Stimulated activated CD4-positive, alpha-beta T cell treated with anti-CD3 and anti-CD28 coated beads, Interleukin-4, amount 100 ng/mL, for 48 hours (primary cell): ENCODE measurements at regions not wholly inside any gene's neighbourhood (a gene's known extent, or its start where the extent isn't known, plus 50 kb on each side); places are given as distances from the start of the nearest gene placed in this dataset.

Experiments
- DNase-seq, 2 donors: peaks; one replicate each; pipeline ENCODE4 v3.0.0-alpha.2; 2020; ENCODE audit warnings: low read depth in 2 of 2

- DNase-seq: no peak
Observed at GRCh38 chr14:34129927-34130552, 179.2 kb upstream of the EGLN3 start.

- no peak for DNase-seq
Observed at GRCh38 chr14:34128665-34129064, 177.8 kb upstream of the EGLN3 start.

- DNase-seq: no peak
Observed at GRCh38 chr14:34126586-34126985, 175.7 kb upstream of the EGLN3 start.

- DNase-seq: no peak
Observed at GRCh38 chr14:34124585-34124984, 173.7 kb upstream of the EGLN3 start.

DNA sequence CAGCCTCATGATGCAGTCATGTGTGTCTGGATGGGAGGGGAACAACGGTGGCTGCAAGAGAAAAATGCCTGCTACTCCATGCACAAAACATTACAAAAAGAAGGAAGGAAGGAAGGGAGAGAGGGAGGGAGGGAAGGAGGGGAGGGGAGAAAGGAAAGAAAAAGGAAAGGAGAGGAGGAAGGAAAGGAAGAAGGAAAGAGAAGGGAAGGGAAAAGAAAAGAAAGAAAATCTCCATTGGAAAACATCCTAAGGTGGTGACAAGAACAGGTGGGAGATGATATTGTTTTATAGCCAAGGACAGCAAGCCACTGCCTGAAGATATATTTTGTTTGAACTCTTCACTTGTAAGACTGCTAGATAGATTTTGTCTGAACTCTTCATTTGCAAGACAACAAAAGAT is 171.8 kb upstream of the EGLN3 start:
- no peak for DNase-seq

- DNase-seq: no peak
Observed at GRCh38 chr14:34122081-34122480, 171.2 kb upstream of the EGLN3 start.

- no peak for DNase-seq
Observed at GRCh38 chr14:34120185-34120977, 169.5 kb upstream of the EGLN3 start.

- DNase-seq: no peak
Observed at GRCh38 chr14:34119107-34119858, 168.4 kb upstream of the EGLN3 start.

DNA sequence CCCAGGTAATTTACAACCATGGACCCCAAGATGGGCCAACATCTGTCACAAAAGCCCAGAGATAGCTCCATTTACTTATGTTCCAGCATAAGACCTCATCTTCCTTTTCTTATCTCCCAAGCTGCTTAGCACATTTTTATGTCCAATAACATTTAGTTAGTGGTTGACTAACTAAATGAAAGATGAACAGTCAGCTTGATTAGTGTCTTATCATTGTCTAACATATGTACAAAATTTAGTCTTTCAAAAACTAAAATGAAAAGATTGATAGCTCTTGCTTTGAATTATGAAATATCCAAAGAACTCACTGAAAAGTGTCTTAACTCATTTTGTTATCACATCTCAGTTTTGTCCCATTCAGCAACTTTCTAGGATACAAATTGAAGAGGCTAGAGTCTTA is 163.1 kb upstream of the EGLN3 start:
- DNase-seq: no peak

- DNase-seq: no peak
Observed at GRCh38 chr14:34113005-34113511, 162.2 kb upstream of the EGLN3 start.

GRCh38 chr14:34111953-34112352 is 161.1 kb upstream of the EGLN3 start:
- DNase-seq: no peak

GRCh38 chr14:34111505-34111904 is 160.6 kb upstream of the EGLN3 start:
- no peak for DNase-seq

DNA sequence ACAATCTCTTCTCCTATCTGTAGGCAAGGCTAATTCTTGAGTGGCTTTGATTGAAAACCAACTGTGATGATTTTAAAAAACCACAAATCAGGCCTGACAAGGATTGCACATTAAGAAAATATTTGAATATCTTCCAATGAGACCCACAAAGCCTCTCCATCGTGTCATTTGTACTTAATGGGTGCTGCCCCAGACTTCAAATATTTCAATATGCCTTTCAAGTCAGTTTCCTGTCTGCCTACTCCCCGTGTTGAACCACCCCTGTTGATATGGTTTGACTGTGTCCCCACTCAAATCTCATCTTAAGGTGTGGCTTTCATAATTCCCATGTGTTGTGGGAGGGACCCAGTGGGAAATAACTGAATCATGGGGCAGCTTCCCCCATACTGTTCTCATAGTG is 159.7 kb upstream of the EGLN3 start:
- no peak for DNase-seq

- no peak for DNase-seq
Observed at GRCh38 chr14:34107441-34107840, 156.6 kb upstream of the EGLN3 start.

DNA sequence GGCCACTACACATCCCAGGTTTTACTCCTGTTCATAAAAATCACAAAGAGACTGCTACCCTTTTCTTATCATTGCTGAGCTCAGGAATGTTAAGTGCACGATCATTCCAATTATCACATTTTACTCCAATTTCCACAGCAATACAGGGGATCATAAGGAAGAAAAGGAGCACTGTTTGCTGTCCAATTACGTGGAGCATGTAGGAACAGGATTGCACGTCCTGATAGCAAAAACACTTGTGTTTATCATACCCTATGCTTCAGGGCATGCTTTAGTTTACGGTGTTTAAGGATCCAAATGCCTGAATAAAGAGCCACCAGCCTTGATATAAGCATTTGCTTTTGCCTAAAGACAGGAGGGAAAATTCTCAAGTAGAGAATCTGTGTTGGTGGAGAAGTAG is 155.4 kb upstream of the EGLN3 start:
- no peak for DNase-seq

GRCh38 chr14:34104489-34105397 is 153.9 kb upstream of the EGLN3 start:
- no peak for DNase-seq

DNA sequence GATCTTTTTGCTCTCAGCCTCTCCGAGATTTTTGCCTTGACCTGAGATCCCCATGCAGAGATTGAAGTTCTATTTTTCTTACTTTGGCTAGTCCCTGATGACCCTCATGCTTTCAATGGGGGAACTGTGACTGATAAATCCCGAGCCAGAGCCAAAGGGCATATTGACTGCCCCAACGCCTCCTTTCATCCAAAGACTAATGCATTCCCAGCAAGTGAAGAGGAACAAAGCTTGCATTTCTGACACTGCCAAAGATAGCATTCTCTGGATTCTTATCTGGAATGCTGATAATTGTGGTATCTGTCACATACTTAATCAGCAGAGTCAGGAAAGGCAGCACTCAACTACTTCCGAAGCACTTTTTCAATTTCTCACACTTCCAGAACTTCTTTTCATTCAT is 152.3 kb upstream of the EGLN3 start:
- DNase-seq: no peak

GRCh38 chr14:34099635-34100034 is 148.8 kb upstream of the EGLN3 start:
- no peak for DNase-seq

- DNase-seq: no peak
Observed at GRCh38 chr14:34098985-34099349, 148.1 kb upstream of the EGLN3 start.

- DNase-seq: no peak
Observed at GRCh38 chr14:34098045-34098984, 147.4 kb upstream of the EGLN3 start.

DNA sequence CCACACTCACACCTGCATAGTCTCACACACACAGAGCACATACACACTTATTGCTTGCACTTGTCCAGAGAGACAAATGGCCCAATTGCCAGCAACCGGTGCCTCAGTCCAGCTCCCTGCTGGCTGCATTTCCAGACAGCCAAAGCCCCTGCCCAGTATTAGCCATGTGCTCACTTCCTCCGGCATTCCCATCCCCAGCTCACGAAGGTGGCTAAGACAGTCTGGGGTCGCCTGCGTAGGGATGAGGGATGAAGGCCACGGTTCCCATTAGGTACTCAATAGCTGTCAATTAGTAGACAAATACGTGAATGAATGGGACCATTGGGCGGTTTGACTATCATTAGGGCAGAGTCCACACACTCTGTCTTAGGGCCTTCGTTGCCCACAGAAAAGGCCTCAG is 146.8 kb upstream of the EGLN3 start:
- no peak for DNase-seq
